Kidney (tissue), 13 donors: ENCODE measurements at regions not wholly inside any gene's neighbourhood (a gene's known extent, or its start where the extent isn't known, plus 50 kb on each side); places are given as distances from the start of the nearest gene placed in this dataset.

Experiments
- DNase-seq, 5 donors: peaks; one replicate each; pipeline ENCODE4 v3.0.0-alpha.2; 2013 to 2020
- FAIRE-seq: peaks from 2 replicates; lab custom pipeline; 2012; peaks lifted over from hg19 to GRCh38; lab: Jason Lieb, UNC
- H3K27ac ChIP-seq, 2 donors: one replicate each; pipeline ENCODE4 v1.7.0; 2013; ENCODE audit warnings: low read depth in 2 of 2, low read length in 2 of 2, inconsistent platforms in 1 of 2
- H3K27me3 ChIP-seq: one replicate; pipeline ENCODE4 v1.7.1; 2013; ENCODE audit warnings: low read length, inconsistent platforms; ENCODE audit not compliant: control insufficient read depth, insufficient read depth
- H3K36me3 ChIP-seq, 3 donors: one replicate each; pipeline versions ENCODE4 v1.7.0 to v1.7.1; 2013; ENCODE audit warnings: low read length in 3 of 3, control low read depth in 1 of 3, inconsistent platforms in 1 of 3; ENCODE audit not compliant: insufficient read depth in 3 of 3, control insufficient read depth in 2 of 3
- H3K4me1 ChIP-seq, 3 donors: one replicate each; pipeline versions ENCODE4 v1.7.0 to v1.7.1; 2013; ENCODE audit warnings: low read length in 3 of 3, inconsistent platforms in 1 of 3, low read depth in 1 of 3; ENCODE audit not compliant: control insufficient read depth in 2 of 3, insufficient read depth in 2 of 3
- H3K4me3 ChIP-seq, 3 donors: one replicate each; pipeline versions ENCODE4 v1.7.0 to v1.8.1; 2013; ENCODE audit warnings: low read length in 3 of 3, control low read depth in 1 of 3, inconsistent platforms in 1 of 3
- H3K9ac ChIP-seq, 3 donors: one replicate each; pipeline versions ENCODE4 v1.7.0 to v1.7.1; 2013; ENCODE audit warnings: low read length in 3 of 3, control low read depth in 1 of 3, inconsistent platforms in 1 of 3
- H3K9me3 ChIP-seq, 3 donors: one replicate each; pipeline versions ENCODE4 v1.7.0 to v1.7.1; 2013; ENCODE audit warnings: low read length in 3 of 3, control low read depth in 1 of 3, inconsistent platforms in 1 of 3; ENCODE audit not compliant: control insufficient read depth in 2 of 3, insufficient read depth in 1 of 3
- CTCF ChIP-seq: IDR thresholded peaks from 3 replicates; pipeline ENCODE4 v1.5.1; 2012; ENCODE audit warnings: mild to moderate bottlenecking, moderate library complexity, borderline replicate concordance; ENCODE audit not compliant: insufficient read depth; ENCODE audit errors: extremely low read depth
- intact Hi-C: fragments of 100-400 bp; cut with DNase I; formaldehyde crosslinking; loops from one replicate; pipeline ENCODE4 v1.11.1; 2022
- donor health status: control.
- donor health status: control.
- donor health status: control.
- donor health status: control.
- donor health status: control.
- donor health status: DM: yes; HTN: yes; CAD: no.
- donor health status: Normal renal cell carcinoma (clear cell type).

DNA sequence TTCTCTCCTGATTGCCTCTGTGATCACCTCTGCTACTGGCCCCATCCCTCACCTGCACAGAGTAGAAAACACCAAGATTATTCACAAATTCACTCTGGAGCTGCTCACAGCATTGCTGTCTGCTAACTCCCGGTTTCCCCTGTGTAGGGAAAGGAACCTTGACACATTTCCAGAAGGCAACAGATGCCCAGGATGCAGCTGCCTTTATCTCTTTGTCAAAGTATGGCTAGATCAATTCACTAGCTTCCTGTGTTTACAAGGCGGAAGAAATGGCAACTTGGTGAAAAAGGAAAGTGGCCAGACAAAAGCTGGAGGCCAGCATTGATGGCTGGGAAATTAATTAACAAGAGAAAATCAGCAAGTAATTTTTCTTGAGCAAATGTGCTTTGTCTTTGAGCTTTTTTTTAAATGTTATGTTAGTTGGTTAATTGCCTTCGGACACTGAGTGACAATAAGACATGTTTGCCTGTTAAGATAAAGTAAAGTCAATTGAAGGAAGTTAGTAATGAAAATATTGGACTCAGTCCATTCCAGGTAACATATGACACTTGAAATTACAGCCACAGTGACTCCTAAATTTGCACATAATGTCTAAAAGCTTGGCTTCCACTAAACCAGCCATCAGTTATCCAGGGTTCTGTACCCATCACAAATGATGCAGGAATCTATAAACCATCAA lies 394.6 kb upstream of the IL12A start:
- intact Hi-C loops = no loop called here
- no peaks in the 10 kb centered on the region for H3K9me3 ChIP-seq
- no peaks in the 10 kb centered on the region for H3K4me1 ChIP-seq
- FAIRE-seq (no peak), DNase-seq (no peak)
- H3K27ac ChIP-seq = no peak overlapping the region
- H3K4me3 ChIP-seq = no peak overlapping the region
- no peaks in the 10 kb centered on the region for H3K27me3 ChIP-seq
- no peaks in the 10 kb centered on the region for H3K36me3 ChIP-seq
- H3K9ac ChIP-seq = no peak overlapping the region
- TF ChIP-seq CTCF = no peak

DNA sequence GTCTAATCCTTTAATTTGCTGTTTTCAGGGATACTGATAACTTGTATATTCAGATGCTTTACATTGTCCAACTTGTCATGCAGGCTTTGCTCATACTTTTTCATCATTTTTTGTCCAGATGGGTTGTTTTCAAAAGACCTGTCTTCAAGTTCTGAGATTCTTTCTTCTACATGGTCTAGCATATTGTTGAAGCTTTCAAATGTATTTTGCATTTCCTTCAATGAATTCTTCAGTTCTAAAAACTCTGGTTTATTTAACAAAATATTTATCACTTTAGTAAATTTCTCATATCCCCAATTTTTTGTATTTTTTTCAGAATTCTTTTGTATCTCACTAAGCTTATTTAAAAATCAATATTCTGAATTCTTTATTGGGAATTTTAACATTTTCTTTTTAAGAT lies 388.3 kb upstream of the IL12A start:
- Histone ChIP-seq H3K9me3 (peaks cover 1 to 11% (median 2%) of the 10 kb centered on the region in 3 donors), H3K27me3 (no peaks in the 10 kb centered on the region), H3K27ac (no peak overlapping the region), H3K4me3 (no peak overlapping the region), H3K9ac (no peak overlapping the region), H3K4me1 (no peaks in the 10 kb centered on the region), H3K36me3 (no peaks in the 10 kb centered on the region)
- intact Hi-C loops = no loop called here
- DNase-seq (no peak), FAIRE-seq (no peak)
- TF ChIP-seq CTCF = no peak

- DNase-seq (no peak), FAIRE-seq (no peak)
- no peak overlapping the region for H3K27ac ChIP-seq
- no peak overlapping the region for H3K9ac ChIP-seq
- peaks cover 1 to 11% (median 2%) of the 10 kb centered on the region in 3 donors for H3K9me3 ChIP-seq
- H3K4me3 ChIP-seq = no peak overlapping the region
- H3K27me3 ChIP-seq = no peaks in the 10 kb centered on the region
- no peaks in the 10 kb centered on the region for H3K36me3 ChIP-seq
- intact Hi-C loops = no loop called here
- no peak for TF ChIP-seq CTCF
- peaks cover 0 to 6% (median 0%) of the 10 kb centered on the region in 3 donors for H3K4me1 ChIP-seq
Measured at GRCh38 chr3:159604151-159604581, 384.5 kb upstream of the IL12A start.
